ENCODE measurements at regions not wholly inside any gene's neighbourhood (a gene's known extent, or its start where the extent isn't known, plus 50 kb on each side); places are given as distances from the start of the nearest gene placed in this dataset.

- TF ChIP-seq CTCF (IDR thresholded peaks at IDR 0.05): no peak
- TF ChIP-seq POLR2A (IDR thresholded peaks at IDR 0.05): no peak
Observed at GRCh38 chr6:166806217-166806838, 150.0 kb downstream of the RNASET2 start.
